Middle frontal gyrus (tissue), 1 donor: ENCODE measurements at regions not wholly inside any gene's neighbourhood (a gene's known extent, or its start where the extent isn't known, plus 50 kb on each side); places are given as distances from the start of the nearest gene placed in this dataset.

Experiments
- DNase-seq: peaks from one replicate; pipeline ENCODE4 v3.0.0-alpha.2; 2015; ENCODE audit warnings: low spot score; ENCODE audit errors: extremely low spot score

GRCh38 chr14:100673807-100674154, 52.9 kb upstream of the DLK1 start:
- DNase-seq = no peak

- no peak for DNase-seq
Observed at GRCh38 chr14:100674428-100674827, 52.3 kb upstream of the DLK1 start.

- no peak for DNase-seq
Observed at GRCh38 chr14:100674897-100675619, 51.6 kb upstream of the DLK1 start.

DNA sequence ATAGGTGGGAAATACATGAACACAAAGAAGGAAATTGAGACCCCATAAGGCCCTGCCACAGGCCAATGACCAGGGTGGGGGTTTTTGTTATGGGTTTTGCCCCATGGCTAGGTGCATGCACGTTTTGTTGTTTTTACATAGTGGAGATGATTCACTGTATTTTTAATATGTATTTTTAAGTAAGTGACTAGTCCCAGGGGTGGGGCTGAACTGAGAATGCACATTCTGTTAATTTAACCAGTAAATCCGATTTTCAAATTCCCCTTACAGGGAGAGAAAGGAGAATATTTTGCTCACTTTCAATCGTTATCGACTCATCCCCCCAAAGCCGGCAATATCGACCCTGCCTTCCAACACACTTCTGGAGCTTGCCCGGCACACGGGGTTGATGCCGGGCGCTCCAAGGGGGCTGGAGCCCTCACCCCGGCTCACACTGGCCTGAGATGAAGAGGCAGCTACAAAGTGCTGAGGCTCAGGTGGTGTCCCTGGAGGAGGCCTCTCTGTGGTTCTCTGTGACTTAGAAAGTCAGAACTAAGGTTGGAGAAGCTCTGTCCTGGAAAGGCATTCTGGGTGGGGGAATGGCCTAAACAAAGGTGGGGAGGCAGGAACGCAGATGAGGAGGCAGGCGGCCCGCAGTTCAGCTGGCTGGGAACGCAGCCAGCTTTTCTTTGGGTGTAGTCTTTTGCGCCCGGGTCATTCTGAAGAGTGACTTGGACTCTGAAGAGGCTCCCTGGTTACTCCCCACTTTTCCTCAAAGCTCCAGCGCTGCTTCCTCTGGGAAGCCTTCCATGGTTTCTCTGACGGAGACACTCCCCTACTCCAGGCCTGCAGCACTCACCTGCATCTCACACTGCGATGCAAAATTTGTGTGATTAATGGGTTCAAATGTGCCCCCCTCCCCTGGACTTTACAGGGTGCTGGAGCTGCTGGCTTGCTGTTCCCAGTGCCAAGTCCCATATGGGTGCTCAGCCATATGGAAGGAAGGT, 50.7 kb upstream of the DLK1 start:
- no peak for DNase-seq
